Right lobe of liver (tissue), 6 donors: ENCODE measurements at regions not wholly inside any gene's neighbourhood (a gene's known extent, or its start where the extent isn't known, plus 50 kb on each side); places are given as distances from the start of the nearest gene placed in this dataset.

Experiments
- ATAC-seq, 4 donors: fragments of 200-7000 bp; cut with Tn5 transposase; one replicate each; pipeline ENCODE4 v1.9.1; 2020; ENCODE audit warnings: mild to moderate bottlenecking in 4 of 4, moderate library complexity in 4 of 4
- DNase-seq, 3 donors: peaks; one replicate each; pipeline ENCODE4 v3.0.0-alpha.2; 2020
- H3K27ac ChIP-seq, 3 donors: fragments of 200-600 bp; one replicate each; pipeline ENCODE4 v1.8.0; 2022
- H3K27me3 ChIP-seq, 2 donors: fragments of 200-600 bp; one replicate each; pipeline ENCODE4 v1.8.0; 2022
- H3K36me3 ChIP-seq, 4 donors: fragments of 200-600 bp; sonication (generic) in 1 of 4; one replicate each; pipeline versions ENCODE4 v1.5.1 to v1.8.0; 2017 to 2022; ENCODE audit warnings: control low read depth in 1 of 4
- H3K4me1 ChIP-seq, 4 donors: fragments of 200-600 bp; sonication (generic) in 1 of 4; one replicate each; pipeline versions ENCODE4 v1.5.1 to v1.8.0; 2017 to 2022; ENCODE audit warnings: control low read depth in 1 of 4
- H3K4me3 ChIP-seq, 3 donors: fragments of 200-600 bp; one replicate each; pipeline ENCODE4 v1.8.0; 2022
- H3K9me3 ChIP-seq, 4 donors: fragments of 200-600 bp; sonication (generic) in 1 of 4; one replicate each; pipeline versions ENCODE4 v1.5.1 to v1.8.0; 2017 to 2022; ENCODE audit warnings: control low read depth in 1 of 4
- CTCF ChIP-seq, 4 donors: fragments of 200-600 bp in 3 of 4; fragments of 450-650 bp in 1 of 4; IDR thresholded peaks; one replicate each; pipeline versions ENCODE4 v1.5.1 to v1.8.0; 2016 to 2022; ENCODE audit warnings: antibody characterized with exemption in 4 of 4, mild to moderate bottlenecking in 2 of 4
- POLR2A ChIP-seq: fragments of 450-650 bp; IDR thresholded peaks from one replicate; pipeline ENCODE4 v1.6.1; 2017; ENCODE audit warnings: antibody characterized with exemption, mild to moderate bottlenecking
- WGBS: methylation state at CpG from one replicate; pipeline ENCODE4 v1.1.6; 2018; ENCODE audit warnings: low coverage, low lambda C conversion rate; ENCODE audit not compliant: insufficient coverage; ENCODE audit errors: missing lambda C conversion rate; 5-methylcytosine and 5-hydroxymethylcytosine counted together
- intact Hi-C, 2 donors: fragments of 100-400 bp; cut with DNase I; formaldehyde crosslinking; loops; one replicate each; pipeline versions ENCODE4 v1.11.2 to v1.14.1; 2022
- donor health status: DM: no; HTN: yes; CAD: no.
- donor health status: DM: no; HTN: no; CAD: no.
- donor health status: DM: no; HTN: no; CAD: no.
- donor health status: DM: no; HTN: yes; CAD: no.
- donor health status: DM: no; HTN: yes; CAD: no.

GRCh38 chr5:155309021-155309746, 295.6 kb downstream of the KIF4B start:
- intact Hi-C loops: no loop called here
- Histone ChIP-seq H3K4me1 (peaks cover 0 to 3% (median 0%) of the 10 kb centered on the region in 4 donors), H3K36me3 (no peaks in the 10 kb centered on the region), H3K9me3 (no peaks in the 10 kb centered on the region), H3K4me3 (no peak overlapping the region), H3K27me3 (no peaks in the 10 kb centered on the region), H3K27ac (no peak overlapping the region)
- TF ChIP-seq CTCF (IDR thresholded peaks at IDR 0.05) (no peak), POLR2A (no peak)
- no peak for ATAC-seq
- WGBS: 71% methylated on average over 4 of the region's 4 CpGs
- no peak for DNase-seq

- no peaks in the 10 kb centered on the region for H3K27me3 ChIP-seq
- H3K36me3 ChIP-seq: no peaks in the 10 kb centered on the region
- peaks cover 0 to 3% (median 0%) of the 10 kb centered on the region in 4 donors for H3K4me1 ChIP-seq
- H3K27ac ChIP-seq: no peak overlapping the region
- WGBS: 9% methylated on average over 1 of the region's 1 CpG
- DNase-seq (no peak), ATAC-seq (no peak)
- intact Hi-C loops: no loop called here
- TF ChIP-seq POLR2A (no peak), CTCF (IDR thresholded peaks at IDR 0.05) (no peak)
- no peak overlapping the region for H3K4me3 ChIP-seq
- H3K9me3 ChIP-seq: no peaks in the 10 kb centered on the region
Observed at GRCh38 chr5:155311721-155312120, 298.2 kb downstream of the KIF4B start.

GRCh38 chr5:155313518-155313917, 300.0 kb downstream of the KIF4B start:
- Histone ChIP-seq H3K36me3 (no peaks in the 10 kb centered on the region), H3K27ac (no peak overlapping the region), H3K4me1 (no peaks in the 10 kb centered on the region), H3K9me3 (no peaks in the 10 kb centered on the region), H3K4me3 (no peak overlapping the region), H3K27me3 (no peaks in the 10 kb centered on the region)
- WGBS: 100% methylated on average over 1 of the region's 2 CpGs
- no peak for DNase-seq
- intact Hi-C loops: no loop called here
- TF ChIP-seq CTCF (IDR thresholded peaks at IDR 0.05): no peak
- no peak for TF ChIP-seq POLR2A
- no peak for ATAC-seq

GRCh38 chr5:155316070-155316714, 302.6 kb downstream of the KIF4B start:
- ATAC-seq: no peak
- no peaks in the 10 kb centered on the region for H3K27me3 ChIP-seq
- intact Hi-C loops: no loop called here
- no peak overlapping the region for H3K27ac ChIP-seq
- no peak for DNase-seq
- TF ChIP-seq POLR2A (no peak), CTCF (IDR thresholded peaks at IDR 0.05) (no peak)
- H3K4me1 ChIP-seq: no peaks in the 10 kb centered on the region
- no peaks in the 10 kb centered on the region for H3K36me3 ChIP-seq
- 75% methylated on average over 9 of the region's 12 CpGs for WGBS
- H3K4me3 ChIP-seq: no peak overlapping the region
- H3K9me3 ChIP-seq: no peaks in the 10 kb centered on the region
